ENCODE measurements at regions not wholly inside any gene's neighbourhood (a gene's known extent, or its start where the extent isn't known, plus 50 kb on each side); places are given as distances from the start of the nearest gene placed in this dataset.

- Histone ChIP-seq H3K36me3 (ENCODE audit: control insufficient read depth, insufficient read depth, low read length) (no peaks in the 10 kb centered on the region), H3K27me3 (ENCODE audit: control insufficient read depth, insufficient read depth, low read length) (no peaks in the 10 kb centered on the region), H3K4me3 (ENCODE audit: low read depth in 2 of 2, low read length in 2 of 2) (no peak overlapping the region), H3K4me1 (ENCODE audit: control insufficient read depth, insufficient read depth, low read length) (no peaks in the 10 kb centered on the region), H3K9me3 (ENCODE audit: control insufficient read depth, insufficient read depth, low read depth, low read length) (0 out of 2 replicates have a peak, but pooled peaks cover 3% of the 10 kb centered on the region), H3K27ac (ENCODE audit: low read length) (no peak overlapping the region)
- POLR2A ChIA-PET = no interaction called here
- in situ Hi-C loops (cut with HindIII; ENCODE audit: low pct_unique_long_range_greater_than_20kb, low sequenced_read_pairs) (no loop called here), intact Hi-C loops (cut with micrococcal nuclease; ENCODE audit: unreplicated experiment) (no loop called here)
- no peak for TF ChIP-seq POLR2AphosphoS5 (IDR thresholded peaks at IDR 0.05; ENCODE audit: low read depth, low read length)
- TF ChIP-seq TCF7L2 (IDR thresholded peaks at IDR 0.05; ENCODE audit: low read depth, low read length) = no peak
- TF ChIP-seq REST (IDR thresholded peaks at IDR 0.05; ENCODE audit: insufficient read depth in 1 of 2, low read depth in 2 of 2, low read length in 1 of 2) = no peak
- TF ChIP-seq, protein P1, sequence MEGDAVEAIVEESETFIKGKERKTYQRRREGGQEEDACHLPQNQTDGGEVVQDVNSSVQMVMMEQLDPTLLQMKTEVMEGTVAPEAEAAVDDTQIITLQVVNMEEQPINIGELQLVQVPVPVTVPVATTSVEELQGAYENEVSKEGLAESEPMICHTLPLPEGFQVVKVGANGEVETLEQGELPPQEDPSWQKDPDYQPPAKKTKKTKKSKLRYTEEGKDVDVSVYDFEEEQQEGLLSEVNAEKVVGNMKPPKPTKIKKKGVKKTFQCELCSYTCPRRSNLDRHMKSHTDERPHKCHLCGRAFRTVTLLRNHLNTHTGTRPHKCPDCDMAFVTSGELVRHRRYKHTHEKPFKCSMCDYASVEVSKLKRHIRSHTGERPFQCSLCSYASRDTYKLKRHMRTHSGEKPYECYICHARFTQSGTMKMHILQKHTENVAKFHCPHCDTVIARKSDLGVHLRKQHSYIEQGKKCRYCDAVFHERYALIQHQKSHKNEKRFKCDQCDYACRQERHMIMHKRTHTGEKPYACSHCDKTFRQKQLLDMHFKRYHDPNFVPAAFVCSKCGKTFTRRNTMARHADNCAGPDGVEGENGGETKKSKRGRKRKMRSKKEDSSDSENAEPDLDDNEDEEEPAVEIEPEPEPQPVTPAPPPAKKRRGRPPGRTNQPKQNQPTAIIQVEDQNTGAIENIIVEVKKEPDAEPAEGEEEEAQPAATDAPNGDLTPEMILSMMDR (IDR thresholded peaks at IDR 0.05) = no peak
- TF ChIP-seq SIN3A (IDR thresholded peaks at IDR 0.05; ENCODE audit: borderline replicate concordance, insufficient read depth, low read depth, low read length) = no peak
- ATAC-seq = no peak
- no TSS peak for BruUV-seq (replicated peaks)
- DNase-seq (ENCODE audit: low read depth, low spot score) = no peak
- CTCF ChIA-PET = no interaction called here
These were observed 223.1 kb upstream of the GLI3 start for GRCh38 chr7:42460148-42460547.

GRCh38 chr7:42457663-42458062 lies 220.7 kb upstream of the GLI3 start:
- no peaks in the 10 kb centered on the region for H3K27me3 ChIP-seq (ENCODE audit: control insufficient read depth, insufficient read depth, low read length)
- in situ Hi-C loops (cut with HindIII; ENCODE audit: low pct_unique_long_range_greater_than_20kb, low sequenced_read_pairs) (no loop called here), intact Hi-C loops (cut with micrococcal nuclease; ENCODE audit: unreplicated experiment) (no loop called here)
- TF ChIP-seq, protein P1 (IDR thresholded peaks at IDR 0.05) = no peak
- TF ChIP-seq TCF7L2 (IDR thresholded peaks at IDR 0.05; ENCODE audit: low read depth, low read length) (no peak), REST (IDR thresholded peaks at IDR 0.05; ENCODE audit: insufficient read depth in 1 of 2, low read depth in 2 of 2, low read length in 1 of 2) (no peak), SIN3A (IDR thresholded peaks at IDR 0.05; ENCODE audit: borderline replicate concordance, insufficient read depth, low read depth, low read length) (no peak), POLR2AphosphoS5 (IDR thresholded peaks at IDR 0.05; ENCODE audit: low read depth, low read length) (no peak)
- H3K4me1 ChIP-seq (ENCODE audit: control insufficient read depth, insufficient read depth, low read length) = no peaks in the 10 kb centered on the region
- no peak overlapping the region for H3K4me3 ChIP-seq (ENCODE audit: low read depth in 2 of 2, low read length in 2 of 2)
- BruUV-seq (replicated peaks) = no TSS peak
- no peaks in the 10 kb centered on the region for H3K36me3 ChIP-seq (ENCODE audit: control insufficient read depth, insufficient read depth, low read length)
- ATAC-seq (no peak), DNase-seq (ENCODE audit: low read depth, low spot score) (no peak)
- no peaks in the 10 kb centered on the region for H3K9me3 ChIP-seq (ENCODE audit: control insufficient read depth, insufficient read depth, low read depth, low read length)
- H3K27ac ChIP-seq (ENCODE audit: low read length) = no peak overlapping the region
- POLR2A ChIA-PET = no interaction called here
- CTCF ChIA-PET = no interaction called here
